HL-60 (cell line): ENCODE measurements at regions not wholly inside any gene's neighbourhood (a gene's known extent, or its start where the extent isn't known, plus 50 kb on each side); places are given as distances from the start of the nearest gene placed in this dataset.

ENCODE experiments used
- SPI1 ChIP-seq: IDR thresholded peaks from 2 replicates; pipeline ENCODE4 v1.6.1; 2012; ENCODE audit warnings: low read depth, mild to moderate bottlenecking, borderline replicate concordance
- TF ChIP-seq, protein P1 (sequence below): IDR thresholded peaks from one replicate; pipeline ENCODE4 v1.5.1; 2011; ENCODE audit warnings: low read length, control low read depth, inconsistent platforms; ENCODE audit not compliant: insufficient read depth
- TF ChIP-seq, protein P2 (sequence below): IDR thresholded peaks from 2 replicates; pipeline ENCODE4 v1.6.1; 2012; ENCODE audit warnings: low read depth; ENCODE audit not compliant: insufficient replicate concordance

- TF ChIP-seq SPI1 = no peak
- TF ChIP-seq, protein P1, sequence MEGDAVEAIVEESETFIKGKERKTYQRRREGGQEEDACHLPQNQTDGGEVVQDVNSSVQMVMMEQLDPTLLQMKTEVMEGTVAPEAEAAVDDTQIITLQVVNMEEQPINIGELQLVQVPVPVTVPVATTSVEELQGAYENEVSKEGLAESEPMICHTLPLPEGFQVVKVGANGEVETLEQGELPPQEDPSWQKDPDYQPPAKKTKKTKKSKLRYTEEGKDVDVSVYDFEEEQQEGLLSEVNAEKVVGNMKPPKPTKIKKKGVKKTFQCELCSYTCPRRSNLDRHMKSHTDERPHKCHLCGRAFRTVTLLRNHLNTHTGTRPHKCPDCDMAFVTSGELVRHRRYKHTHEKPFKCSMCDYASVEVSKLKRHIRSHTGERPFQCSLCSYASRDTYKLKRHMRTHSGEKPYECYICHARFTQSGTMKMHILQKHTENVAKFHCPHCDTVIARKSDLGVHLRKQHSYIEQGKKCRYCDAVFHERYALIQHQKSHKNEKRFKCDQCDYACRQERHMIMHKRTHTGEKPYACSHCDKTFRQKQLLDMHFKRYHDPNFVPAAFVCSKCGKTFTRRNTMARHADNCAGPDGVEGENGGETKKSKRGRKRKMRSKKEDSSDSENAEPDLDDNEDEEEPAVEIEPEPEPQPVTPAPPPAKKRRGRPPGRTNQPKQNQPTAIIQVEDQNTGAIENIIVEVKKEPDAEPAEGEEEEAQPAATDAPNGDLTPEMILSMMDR = no peak
- TF ChIP-seq, protein P2, sequence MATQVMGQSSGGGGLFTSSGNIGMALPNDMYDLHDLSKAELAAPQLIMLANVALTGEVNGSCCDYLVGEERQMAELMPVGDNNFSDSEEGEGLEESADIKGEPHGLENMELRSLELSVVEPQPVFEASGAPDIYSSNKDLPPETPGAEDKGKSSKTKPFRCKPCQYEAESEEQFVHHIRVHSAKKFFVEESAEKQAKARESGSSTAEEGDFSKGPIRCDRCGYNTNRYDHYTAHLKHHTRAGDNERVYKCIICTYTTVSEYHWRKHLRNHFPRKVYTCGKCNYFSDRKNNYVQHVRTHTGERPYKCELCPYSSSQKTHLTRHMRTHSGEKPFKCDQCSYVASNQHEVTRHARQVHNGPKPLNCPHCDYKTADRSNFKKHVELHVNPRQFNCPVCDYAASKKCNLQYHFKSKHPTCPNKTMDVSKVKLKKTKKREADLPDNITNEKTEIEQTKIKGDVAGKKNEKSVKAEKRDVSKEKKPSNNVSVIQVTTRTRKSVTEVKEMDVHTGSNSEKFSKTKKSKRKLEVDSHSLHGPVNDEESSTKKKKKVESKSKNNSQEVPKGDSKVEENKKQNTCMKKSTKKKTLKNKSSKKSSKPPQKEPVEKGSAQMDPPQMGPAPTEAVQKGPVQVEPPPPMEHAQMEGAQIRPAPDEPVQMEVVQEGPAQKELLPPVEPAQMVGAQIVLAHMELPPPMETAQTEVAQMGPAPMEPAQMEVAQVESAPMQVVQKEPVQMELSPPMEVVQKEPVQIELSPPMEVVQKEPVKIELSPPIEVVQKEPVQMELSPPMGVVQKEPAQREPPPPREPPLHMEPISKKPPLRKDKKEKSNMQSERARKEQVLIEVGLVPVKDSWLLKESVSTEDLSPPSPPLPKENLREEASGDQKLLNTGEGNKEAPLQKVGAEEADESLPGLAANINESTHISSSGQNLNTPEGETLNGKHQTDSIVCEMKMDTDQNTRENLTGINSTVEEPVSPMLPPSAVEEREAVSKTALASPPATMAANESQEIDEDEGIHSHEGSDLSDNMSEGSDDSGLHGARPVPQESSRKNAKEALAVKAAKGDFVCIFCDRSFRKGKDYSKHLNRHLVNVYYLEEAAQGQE = no peak
Measured at GRCh38 chr10:126781450-126782216, 111.1 kb upstream of the C10orf90 start.
